HK-2 (cell line): ENCODE measurements at regions not wholly inside any gene's neighbourhood (a gene's known extent, or its start where the extent isn't known, plus 50 kb on each side); places are given as distances from the start of the nearest gene placed in this dataset.

Experiments used
- DNase-seq: peaks from one replicate; pipeline ENCODE4 v3.0.0-alpha.2; 2018; ENCODE audit not compliant: unreplicated experiment

- no peak for DNase-seq
Observed at GRCh38 chr4:117801756-117802155, 232.5 kb upstream of the NDST3 start.

GRCh38 chr4:117811731-117812130 lies 222.6 kb upstream of the NDST3 start:
- DNase-seq, result no peak

GRCh38 chr4:117814277-117815246 lies 219.7 kb upstream of the NDST3 start:
- no peak for DNase-seq

- no peak for DNase-seq
Observed at GRCh38 chr4:117817301-117817700, 217.0 kb upstream of the NDST3 start.

GRCh38 chr4:117821834-117822233 lies 212.5 kb upstream of the NDST3 start:
- DNase-seq, result no peak

GRCh38 chr4:117823388-117823787 lies 210.9 kb upstream of the NDST3 start:
- no peak for DNase-seq

GRCh38 chr4:117825600-117825999 lies 208.7 kb upstream of the NDST3 start:
- DNase-seq, result no peak

GRCh38 chr4:117831060-117831683 lies 203.1 kb upstream of the NDST3 start:
- no peak for DNase-seq

- no peak for DNase-seq
Observed at GRCh38 chr4:117835566-117835965, 198.7 kb upstream of the NDST3 start.

GRCh38 chr4:117844594-117844993 lies 189.7 kb upstream of the NDST3 start:
- DNase-seq, result no peak

GRCh38 chr4:117845270-117845669 lies 189.0 kb upstream of the NDST3 start:
- no peak for DNase-seq

- DNase-seq, result no peak
Observed at GRCh38 chr4:117847849-117848248, 186.4 kb upstream of the NDST3 start.

- no peak for DNase-seq
Observed at GRCh38 chr4:117868201-117868600, 166.1 kb upstream of the NDST3 start.

- DNase-seq, result no peak
Observed at GRCh38 chr4:117873779-117874178, 160.5 kb upstream of the NDST3 start.

GRCh38 chr4:117874216-117874615 lies 160.1 kb upstream of the NDST3 start:
- no peak for DNase-seq

GRCh38 chr4:117889978-117890377 lies 144.3 kb upstream of the NDST3 start:
- no peak for DNase-seq

GRCh38 chr4:117893207-117893606 lies 141.1 kb upstream of the NDST3 start:
- DNase-seq, result no peak

- DNase-seq, result no peak
Observed at GRCh38 chr4:117898496-117898895, 135.8 kb upstream of the NDST3 start.

GRCh38 chr4:117900832-117901231 lies 133.5 kb upstream of the NDST3 start:
- no peak for DNase-seq

GRCh38 chr4:117907646-117908045 lies 126.6 kb upstream of the NDST3 start:
- DNase-seq, result no peak

- DNase-seq, result no peak
Observed at GRCh38 chr4:117908306-117909207, 125.7 kb upstream of the NDST3 start.

- no peak for DNase-seq
Observed at GRCh38 chr4:117916728-117917127, 117.6 kb upstream of the NDST3 start.
